ENCODE measurements at regions not wholly inside any gene's neighbourhood (a gene's known extent, or its start where the extent isn't known, plus 50 kb on each side); places are given as distances from the start of the nearest gene placed in this dataset.
A peak's percentile ranks its signal among the peaks of the same experiment; 100 is the strongest.
"Not testable (repeated sequence)": the region's sequence is repeated elsewhere in the genome, so short reads cannot be mapped to it uniquely, and the experiment has no call there.

GRCh38 chr20:36082315-36082915 lies 72.1 kb upstream of the EPB41L1 start:
- no peak for DNase-seq

DNA sequence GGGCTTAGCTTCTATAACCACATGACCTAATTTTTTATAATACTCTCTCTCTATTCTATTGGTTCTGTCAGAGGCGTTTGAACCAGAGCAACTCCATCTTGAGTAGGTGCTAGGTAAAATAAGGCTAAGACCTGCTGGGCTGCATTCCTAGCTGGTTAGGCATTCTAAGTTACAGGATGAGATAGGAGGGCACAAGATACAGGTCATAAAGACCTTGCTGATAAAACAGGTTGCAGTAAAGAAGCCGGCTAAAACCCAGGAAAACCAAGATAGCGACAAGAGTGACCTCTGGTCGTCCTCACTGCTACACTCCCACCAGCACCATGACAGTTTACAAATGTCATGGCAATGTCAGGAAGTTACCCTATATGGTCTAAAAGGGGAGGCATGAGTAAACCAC lies 71.3 kb upstream of the EPB41L1 start:
- not testable (repeated sequence) for DNase-seq

GRCh38 chr20:36084356-36084755 lies 70.2 kb upstream of the EPB41L1 start:
- DNase-seq = no peak

DNA sequence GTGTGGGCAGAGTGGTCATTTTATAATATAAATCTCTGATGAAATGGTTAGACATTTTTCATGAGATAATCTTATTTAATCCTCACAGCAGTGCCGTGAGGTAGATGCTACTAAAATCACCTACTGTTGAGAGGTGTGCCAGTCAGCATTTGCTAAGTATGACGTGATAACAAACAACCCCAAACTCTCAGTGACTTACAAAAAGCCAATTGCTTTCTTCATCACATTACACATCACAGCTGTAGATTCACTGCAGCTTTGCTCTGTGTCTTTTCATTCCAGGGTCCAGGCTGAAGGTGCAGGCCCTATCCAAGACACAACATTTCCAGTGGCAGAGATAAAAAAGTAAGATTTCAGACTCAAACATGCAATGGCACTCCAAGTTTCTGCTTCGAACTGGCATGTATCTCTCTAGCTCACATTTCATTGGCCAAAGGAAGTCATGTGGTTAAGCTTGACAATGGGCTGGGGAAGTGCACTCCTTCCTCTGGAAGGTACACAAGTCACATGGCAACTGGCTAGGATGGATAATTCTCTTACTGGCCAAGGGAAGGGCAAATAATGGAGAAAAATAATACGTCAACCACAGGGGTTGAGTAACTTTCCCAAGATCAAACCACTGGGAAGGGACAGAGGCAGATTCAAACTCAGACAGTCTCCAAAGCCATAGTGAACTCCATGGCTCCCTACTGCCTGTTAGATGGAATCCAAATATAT lies 69.5 kb upstream of the EPB41L1 start:
- DNase-seq = no peak

DNA sequence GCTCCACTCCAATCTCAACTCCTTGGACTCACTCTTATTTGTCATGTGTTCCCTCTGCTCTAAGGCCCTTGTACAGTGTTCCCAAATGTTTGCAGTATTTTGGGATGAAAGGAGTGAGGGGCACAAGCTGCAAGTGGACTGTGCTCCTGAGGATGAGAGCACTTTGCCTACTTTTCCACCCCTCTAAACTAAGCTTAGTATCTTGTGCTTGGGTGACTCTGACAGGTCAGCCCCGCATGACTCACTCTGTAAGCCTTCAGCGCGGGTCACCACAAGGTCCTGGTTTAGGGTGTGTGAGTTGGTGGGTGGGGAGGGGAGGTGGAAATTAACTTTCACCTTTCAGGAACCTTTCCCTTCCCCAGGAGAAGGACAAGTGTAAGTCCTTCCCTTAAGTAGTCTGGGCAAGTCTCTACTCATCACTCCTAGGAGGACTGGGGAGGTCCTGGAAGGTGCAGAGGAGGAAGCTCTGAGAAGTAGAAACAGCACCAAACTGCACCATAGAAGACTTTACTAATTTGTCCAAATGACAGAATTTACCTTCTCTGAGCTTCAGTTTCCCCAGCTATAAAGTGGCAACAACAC lies 68.8 kb upstream of the EPB41L1 start:
- DNase-seq = no peak

- DNase-seq = no peak
These were observed 67.8 kb upstream of the EPB41L1 start for GRCh38 chr20:36086767-36087166.

- no peak for DNase-seq
These were observed 64.3 kb upstream of the EPB41L1 start for GRCh38 chr20:36090223-36090622.

DNA sequence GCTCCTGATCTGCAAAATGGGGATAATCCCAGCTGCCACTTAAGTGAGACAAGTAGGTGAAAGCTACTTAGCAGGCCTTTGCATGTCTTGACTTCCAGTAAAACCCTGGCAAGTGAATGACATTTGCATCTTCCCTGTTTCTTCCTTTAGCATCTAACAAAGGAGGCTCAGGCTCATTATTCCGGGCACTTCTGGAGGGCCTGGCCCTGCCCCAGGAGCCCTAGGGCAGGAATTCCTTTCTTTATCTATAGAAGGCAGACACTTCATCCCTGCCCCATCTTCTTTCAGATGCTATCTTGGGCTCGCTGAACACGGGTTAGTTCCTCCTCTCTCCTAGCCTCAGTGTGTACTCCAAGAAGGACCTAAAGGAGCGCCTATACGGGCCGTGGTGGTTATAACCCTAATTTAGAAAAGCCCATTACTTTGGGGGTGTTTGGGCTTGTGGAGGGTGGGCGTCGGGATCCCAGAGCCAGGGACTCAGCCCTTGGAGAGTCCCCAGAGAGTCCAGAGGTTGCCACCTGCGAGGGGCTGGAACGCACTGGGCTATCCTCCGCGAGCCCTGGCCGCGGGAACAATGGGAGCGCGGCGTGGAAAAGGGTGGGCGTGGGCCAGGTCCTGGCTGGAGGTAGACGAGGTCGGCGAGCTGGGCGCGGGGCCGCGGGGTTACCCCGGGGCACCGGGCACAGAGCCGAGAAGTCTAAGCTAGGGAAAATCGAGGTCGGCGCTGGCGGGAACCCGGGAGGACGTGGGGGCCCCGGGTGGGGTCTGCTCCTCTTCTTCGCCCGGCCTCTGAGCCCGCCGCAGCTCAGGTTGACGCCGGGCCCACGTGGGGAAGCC lies 62.8 kb upstream of the EPB41L1 start:
- DNase-seq = peak in 1 of 3 experiments; percentile 61

GRCh38 chr20:36092398-36093024 lies 62.0 kb upstream of the EPB41L1 start:
- DNase-seq = peak in 2 of 3 experiments; percentile 75 to 82

DNA sequence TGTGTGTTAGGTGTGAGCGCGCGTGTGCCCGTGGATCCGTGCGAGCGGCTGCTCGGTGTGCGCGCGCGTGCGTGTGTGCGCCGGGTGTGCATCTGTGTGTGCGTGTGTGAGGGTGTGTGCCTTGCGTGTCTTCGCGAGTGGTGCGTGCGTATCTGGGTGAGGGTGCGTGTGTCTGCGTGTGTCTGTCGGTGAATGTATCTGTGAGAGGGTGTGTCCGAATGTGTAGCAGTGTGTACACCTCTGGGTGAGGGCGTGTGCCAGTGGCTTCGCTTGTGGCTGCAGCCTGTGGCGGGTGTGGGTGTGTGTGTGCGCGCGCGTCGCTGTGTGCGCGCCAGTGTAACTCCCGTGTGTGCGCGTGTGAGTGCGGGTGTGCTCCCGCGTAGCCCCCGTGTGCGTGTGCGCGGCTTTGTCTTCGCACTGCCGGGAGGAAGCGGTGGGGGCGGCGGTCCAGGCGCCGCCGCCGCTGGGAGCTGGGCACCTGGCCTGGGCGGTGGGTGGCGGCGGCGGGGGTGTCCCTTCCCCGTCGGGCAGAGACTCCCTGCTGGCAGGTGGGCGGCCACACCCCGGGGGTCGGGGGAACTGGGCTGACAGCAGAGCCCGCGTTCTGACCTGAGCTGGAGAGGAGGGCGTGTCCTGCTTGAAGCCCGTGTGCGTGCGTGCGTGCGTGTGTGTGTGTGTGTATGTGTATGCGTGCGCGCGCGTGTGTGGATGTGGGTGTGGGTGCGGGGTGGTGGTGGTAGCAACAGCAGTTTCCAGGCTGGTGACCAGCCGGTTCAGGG lies 61.3 kb upstream of the EPB41L1 start:
- DNase-seq = peak; percentile 33 to 77 (median 75)

DNA sequence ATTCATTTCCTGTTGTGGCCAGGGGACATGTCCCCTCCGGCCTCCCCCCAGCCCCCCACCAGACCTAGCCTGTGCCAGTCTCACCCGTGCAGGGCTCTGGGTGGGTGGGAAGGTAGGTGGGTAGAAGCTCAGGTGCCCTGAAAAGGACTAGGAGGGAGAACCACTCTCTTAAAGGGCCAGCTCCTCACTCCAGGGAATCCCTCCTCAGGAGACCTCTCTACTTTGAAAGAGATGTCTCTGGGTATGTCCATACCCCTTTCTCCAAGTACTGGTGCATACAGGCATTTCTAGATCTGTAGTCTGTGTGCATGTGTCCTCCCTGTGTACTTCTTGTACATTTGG lies 60.8 kb upstream of the EPB41L1 start:
- DNase-seq = no peak

DNA sequence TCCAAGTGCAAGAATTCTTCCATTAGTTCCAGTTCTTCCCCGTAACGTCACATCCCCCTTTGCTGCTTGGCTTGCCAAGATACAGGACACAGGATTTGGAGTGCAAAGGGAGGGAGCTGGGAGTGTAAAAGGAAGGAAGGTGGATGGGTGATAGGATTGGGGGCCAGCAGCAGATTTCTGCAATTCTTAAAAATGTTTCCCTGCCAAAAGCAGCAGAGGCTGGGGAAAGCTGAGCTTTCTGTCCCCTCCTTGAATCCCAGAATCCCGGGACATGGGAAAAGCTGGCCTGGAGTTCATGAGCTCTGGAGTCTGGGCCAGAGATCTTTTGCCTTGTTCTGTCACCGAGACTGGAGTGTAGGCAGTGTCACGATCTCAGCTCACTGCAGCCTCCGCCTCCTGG lies 60.0 kb upstream of the EPB41L1 start:
- no peak for DNase-seq

GRCh38 chr20:36096435-36096834 lies 58.1 kb upstream of the EPB41L1 start:
- no peak for DNase-seq

DNA sequence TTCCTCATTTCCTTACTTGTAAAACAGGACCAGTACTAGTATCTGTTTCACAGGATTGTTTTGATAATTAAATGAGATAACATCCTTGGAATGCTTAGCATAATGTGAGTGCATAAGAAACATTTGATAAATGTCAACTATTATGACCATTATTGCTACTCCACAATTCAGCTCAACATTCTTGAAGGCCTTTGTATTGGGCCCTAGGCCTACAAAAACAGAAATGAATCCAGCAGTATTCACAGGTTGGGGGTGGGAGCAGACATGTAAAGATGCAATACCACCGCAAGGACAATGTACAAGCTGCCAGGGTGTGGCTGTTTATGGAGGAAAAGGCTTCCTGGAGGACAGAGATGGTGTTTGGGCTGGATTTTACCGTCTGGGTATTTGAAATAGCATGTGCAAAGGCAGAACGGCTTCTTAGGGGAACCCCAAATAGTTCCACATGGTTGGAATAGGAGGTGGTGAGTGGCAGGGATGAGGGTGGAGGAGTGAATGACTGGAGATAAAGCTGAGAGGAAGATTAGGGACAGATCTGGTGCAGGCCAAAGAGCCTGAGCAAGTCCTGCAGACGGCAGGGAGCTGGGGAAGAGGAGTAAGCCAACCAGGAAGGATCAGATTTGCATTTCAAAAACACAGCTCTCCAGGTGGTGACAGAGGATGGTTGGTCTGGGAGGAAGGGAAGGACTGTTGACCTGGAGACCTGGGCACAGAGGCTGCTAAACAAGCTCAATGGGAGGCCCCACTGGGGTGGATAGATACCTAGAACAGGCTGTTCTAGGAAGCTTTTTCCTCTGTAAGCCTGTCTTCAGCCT lies 57.0 kb upstream of the EPB41L1 start:
- DNase-seq = peak in 2 of 3 experiments; percentile 18 to 58

- no peak for DNase-seq
These were observed 56.2 kb upstream of the EPB41L1 start for GRCh38 chr20:36098364-36098763.

- peak in 1 of 3 experiments; percentile 47 for DNase-seq
These were observed 55.4 kb upstream of the EPB41L1 start for GRCh38 chr20:36099106-36099505.

DNA sequence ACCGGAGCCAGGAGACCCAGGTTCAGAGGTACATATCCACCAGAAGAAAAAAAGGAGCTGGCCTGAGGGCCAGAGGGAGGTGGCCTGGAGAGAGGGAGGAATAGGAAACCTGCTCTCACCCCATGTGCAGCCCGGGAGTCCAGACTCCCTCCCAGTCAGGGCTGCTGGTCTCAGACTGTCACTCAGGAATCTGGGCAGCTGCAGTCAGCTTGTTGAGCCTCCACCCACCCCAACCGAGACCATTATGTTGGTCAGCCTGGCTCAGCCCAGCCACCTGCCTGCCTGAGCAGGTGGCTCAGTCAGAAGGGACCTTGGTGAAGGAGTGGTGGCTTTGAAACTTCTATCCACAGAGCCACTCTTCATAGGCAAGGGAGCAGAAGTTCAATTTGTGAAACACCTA lies 53.3 kb upstream of the EPB41L1 start:
- DNase-seq = peak; percentile 61 to 84 (median 68)

DNA sequence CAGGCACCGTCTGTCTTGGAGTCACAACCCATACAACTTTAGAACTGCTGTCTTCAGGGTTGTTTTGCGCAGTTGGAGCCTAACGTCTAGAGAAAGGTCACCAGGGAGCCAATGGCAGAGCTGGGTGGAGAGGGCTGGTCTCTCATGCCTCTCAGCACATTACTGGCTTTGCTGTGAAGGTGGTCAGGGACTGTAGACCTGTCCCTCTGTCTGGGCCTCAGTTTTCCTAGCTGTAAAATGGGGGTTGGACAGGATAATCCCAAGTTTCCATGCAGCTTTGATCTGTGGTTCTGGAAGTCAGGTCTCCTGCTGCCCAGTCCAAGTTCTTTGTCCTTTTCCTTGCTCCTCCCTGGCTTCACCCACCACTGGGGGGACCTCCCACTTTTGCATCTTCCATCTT lies 52.2 kb upstream of the EPB41L1 start:
- DNase-seq = no peak

GRCh38 chr20:36102809-36103596 lies 51.5 kb upstream of the EPB41L1 start:
- DNase-seq = no peak

- no peak for DNase-seq
These were observed 50.3 kb upstream of the EPB41L1 start for GRCh38 chr20:36104244-36104643.
